NCI-H146 treated with DMSO at 0.1 percent for 48 hours (cell line): ENCODE measurements at regions not wholly inside any gene's neighbourhood (a gene's known extent, or its start where the extent isn't known, plus 50 kb on each side); places are given as distances from the start of the nearest gene placed in this dataset.
"Not testable (repeated sequence)": the region's sequence is repeated elsewhere in the genome, so short reads cannot be mapped to it uniquely, and the experiment has no call there.

Experiments used
- DNase-seq: peaks from one replicate; lab custom pipeline; 2025; ENCODE audit not compliant: unreplicated experiment; lab: John Stamatoyannopoulos, UW

GRCh38 chr1:99497690-99498089 is 148.2 kb upstream of the PALMD start:
- no peak for DNase-seq

- no peak for DNase-seq
These were observed 145.4 kb upstream of the PALMD start for GRCh38 chr1:99500541-99500940.

GRCh38 chr1:99501871-99502270 is 144.0 kb upstream of the PALMD start:
- no peak for DNase-seq

DNA sequence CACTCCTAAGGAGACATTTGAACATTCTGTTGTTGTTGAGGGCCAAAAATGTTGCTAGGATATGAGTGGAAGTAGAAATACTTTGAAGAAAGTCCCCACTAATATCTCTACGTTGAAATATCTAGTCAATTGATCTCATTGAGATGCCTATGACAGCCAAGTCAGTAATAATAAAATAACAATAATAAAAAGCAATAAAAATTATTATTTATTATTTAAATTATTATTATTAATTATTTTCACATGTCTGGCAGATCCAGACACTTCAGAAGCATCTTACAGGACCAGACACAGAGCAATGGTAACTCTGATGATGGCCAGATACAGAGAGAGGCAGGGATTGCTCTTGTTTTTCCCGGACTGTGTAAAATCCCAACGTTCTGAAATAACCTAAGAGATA is 143.5 kb upstream of the PALMD start:
- no peak for DNase-seq

- DNase-seq, result no peak
These were observed 142.6 kb upstream of the PALMD start for GRCh38 chr1:99503276-99503747.

- DNase-seq, result no peak
These were observed 141.6 kb upstream of the PALMD start for GRCh38 chr1:99504287-99504686.

DNA sequence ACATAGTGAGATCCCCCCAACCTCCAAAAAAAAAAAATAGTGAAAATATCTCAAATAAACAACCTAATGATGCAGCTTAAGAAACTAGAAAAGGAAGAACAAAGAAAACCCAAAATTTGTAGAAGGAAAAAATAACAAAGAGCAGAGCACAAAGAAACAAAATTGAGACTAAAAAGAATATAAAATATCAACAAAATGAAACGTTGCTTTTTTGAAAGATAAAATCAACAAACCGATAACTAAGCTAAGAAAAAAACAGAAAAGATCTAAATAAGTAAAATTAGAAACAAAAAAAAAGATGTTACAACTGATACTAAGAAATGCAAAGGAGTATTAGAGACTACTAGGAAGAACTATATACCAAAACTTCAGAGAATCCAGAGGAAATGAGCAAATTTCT is 139.3 kb upstream of the PALMD start:
- no peak for DNase-seq

DNA sequence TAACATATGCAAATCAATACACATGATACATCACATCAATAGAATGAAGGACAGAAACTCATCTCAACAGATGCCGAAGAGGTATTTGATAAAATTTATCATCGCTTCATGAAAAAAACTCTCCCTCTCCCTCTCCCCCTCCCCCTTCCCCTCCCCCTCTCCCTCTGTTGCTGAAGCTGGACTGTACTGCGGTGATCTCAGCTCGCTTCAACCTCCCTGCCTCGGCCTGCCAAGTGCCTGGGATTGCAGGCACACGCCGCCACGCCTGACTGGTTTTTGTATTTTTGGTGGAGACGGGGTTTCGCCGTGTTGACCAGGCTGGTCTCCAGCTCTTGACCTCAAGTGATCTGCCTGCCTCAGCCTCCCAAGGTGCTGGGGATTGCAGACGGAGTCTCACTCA is 138.5 kb upstream of the PALMD start:
- DNase-seq, result not testable (repeated sequence)

- DNase-seq, result no peak
These were observed 137.8 kb upstream of the PALMD start for GRCh38 chr1:99507906-99508732.

- DNase-seq, result not testable (repeated sequence)
These were observed 137.0 kb upstream of the PALMD start for GRCh38 chr1:99508733-99509445.

DNA sequence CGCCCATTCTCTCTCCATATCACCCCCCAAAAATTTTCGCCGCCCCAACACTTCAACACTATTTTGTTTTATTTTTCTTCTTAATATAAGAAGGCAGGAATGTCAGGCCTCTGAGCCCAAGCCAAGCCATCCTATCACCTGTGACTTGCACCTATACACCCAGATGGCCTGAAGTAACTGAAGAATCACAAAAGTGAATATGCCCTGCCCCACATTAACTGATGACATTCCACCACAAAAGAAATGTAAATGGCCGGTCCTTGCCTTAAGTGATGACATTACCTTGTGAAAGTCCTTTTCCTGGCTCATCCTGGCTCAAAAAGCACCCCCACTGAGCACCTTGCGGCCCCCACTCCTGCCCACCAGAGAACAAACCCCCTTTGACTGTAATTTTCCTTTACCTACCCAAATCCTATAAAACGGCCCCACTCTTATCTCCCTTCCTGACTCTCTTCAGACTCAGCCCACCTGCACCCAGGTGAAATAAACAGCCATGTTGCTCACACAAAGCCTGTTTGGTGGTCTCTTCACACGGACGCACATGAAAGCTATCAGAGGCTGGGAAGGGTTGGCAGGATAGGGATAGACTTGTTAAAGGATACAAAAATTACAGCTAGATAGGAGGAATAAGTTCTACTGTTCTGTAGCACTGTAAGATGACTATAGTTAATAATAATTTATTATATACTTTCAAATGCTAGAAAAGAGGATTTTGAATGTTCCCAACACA is 130.9 kb upstream of the PALMD start:
- DNase-seq, result not testable (repeated sequence)

GRCh38 chr1:99516141-99516540 is 129.8 kb upstream of the PALMD start:
- no peak for DNase-seq

- DNase-seq, result no peak
These were observed 125.8 kb upstream of the PALMD start for GRCh38 chr1:99520121-99520520.

DNA sequence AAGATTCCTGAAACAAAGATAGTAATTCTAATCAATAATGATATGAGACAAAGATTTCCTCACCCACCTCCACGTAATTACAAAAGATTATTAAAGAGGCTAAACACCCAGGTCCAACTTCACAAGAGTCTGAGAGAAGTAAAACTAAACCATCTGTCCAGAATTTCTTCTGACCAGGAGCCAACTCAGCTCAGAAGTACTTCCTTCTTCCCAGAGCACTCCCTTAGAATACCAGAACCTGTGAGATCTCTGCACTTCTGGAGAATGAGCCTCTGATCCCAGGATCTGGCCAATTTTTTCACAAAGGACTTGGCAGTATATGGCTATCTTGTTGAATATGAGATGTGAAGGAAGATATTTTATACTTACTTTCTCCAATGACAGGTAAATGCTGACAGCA is 120.6 kb upstream of the PALMD start:
- no peak for DNase-seq

DNA sequence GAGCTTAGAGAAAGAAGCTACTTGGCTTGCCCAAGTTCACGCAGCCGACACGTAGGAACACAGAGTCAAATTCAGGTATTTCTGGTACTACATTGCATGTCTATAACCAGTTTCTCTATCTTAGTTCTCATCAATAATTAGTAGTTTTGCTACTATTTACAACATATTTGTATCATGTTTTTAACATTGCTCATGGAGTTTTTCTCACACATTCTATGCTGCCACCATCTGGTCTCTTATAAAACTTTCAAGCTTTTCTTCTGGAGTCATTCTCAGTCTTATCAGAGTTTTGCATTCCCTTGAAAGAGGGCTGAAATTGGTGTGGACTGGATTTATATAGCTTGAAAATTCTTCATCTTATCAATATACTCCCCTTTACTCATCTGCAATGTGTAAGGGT is 118.8 kb upstream of the PALMD start:
- no peak for DNase-seq

GRCh38 chr1:99527545-99527944 is 118.4 kb upstream of the PALMD start:
- no peak for DNase-seq

DNA sequence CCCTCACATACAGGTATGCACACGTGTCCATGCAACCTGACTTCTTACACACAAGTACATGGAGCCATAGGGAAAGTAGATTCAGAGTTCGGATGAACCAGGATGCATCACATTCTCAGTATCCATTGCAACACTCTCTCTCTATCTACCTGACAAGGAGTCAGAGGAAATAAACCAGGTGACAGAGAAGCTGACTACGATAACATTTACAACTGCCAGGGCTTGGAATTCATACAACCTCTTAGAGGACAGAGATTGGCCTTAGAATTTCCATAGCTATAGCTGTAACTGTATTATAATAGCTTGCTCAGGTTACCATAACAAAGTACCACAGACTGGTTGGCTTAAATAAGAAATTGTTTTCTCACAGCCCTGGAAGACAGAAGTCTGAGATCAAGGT is 116.9 kb upstream of the PALMD start:
- DNase-seq, result no peak

DNA sequence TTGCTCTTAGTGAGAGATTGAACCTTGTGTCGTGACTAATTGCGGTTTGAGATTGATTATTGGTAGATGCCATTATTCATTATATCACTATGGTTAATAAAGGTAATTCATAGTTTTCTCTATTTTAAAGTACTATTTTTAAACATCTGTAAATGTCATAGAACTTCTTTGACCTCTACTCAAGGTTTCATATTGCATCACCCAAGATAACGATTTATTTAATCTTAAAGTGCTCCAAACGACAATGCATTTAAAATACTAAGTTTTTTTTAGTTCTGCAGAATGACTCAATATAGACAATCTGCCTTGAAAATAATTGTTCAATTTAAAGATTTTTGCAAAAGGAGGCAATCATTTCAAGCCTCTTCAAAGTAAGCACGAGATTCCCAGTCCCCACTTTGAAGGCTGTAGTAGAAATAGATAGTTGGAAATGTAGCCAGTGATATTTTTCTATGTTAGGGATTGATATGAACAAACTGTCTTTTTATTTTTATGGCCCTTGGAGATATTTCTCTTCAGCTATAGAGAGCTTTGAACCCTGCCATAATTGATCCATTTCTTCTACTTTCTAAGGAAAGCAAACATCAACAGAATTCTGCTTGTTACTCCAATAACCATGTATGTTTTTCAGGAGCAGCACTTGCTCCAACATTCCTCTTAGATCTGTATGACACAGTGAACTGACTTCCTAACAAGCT is 114.2 kb upstream of the PALMD start:
- no peak for DNase-seq

DNA sequence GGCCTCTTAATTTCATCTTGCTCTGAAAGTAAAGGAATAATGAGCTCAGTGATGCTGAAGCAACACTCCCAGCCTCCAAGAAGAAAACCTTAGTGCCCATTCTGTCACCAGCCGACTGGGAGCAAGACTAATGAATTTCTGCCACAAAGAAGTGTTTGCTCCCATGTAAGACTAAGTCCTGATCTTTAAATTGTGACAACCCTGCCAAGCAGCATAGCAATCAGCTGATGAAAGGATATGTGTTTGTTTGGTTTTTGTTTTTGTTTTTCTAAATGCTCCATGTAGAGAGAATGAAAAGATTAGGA is 113.7 kb upstream of the PALMD start:
- no peak for DNase-seq

DNA sequence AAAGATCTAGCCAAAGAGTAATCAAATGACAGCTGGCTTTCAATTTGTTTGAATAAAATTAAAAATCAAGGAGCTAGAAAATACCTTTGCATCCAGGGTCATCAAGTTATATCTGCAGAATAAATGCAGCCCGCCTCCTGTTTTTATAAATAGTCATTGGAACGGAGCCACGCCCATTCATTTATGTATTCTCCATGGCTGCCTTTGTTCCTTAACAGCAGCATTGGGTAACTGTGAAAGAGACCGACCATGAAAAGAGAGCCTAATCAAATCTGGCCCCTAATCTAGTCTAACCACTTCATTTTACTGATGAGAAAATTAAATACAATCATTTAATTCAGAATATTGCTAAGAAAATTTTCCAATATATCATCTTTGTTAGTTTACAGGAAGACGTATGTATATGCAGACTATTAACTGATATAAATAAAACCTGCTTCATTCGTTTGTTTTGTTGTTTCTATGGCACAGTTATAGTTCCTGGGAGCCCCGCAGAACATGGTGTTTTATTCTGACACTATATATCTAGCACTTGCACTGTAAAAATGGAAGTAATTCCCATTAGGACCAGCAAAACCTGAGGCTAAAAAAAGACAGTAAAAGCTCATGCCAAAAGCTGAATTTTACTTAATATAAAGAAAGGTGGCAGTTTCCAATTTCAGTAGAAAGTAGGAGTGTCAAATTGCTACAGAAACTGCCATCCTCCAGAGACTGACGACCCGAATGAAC is 111.8 kb upstream of the PALMD start:
- no peak for DNase-seq

DNA sequence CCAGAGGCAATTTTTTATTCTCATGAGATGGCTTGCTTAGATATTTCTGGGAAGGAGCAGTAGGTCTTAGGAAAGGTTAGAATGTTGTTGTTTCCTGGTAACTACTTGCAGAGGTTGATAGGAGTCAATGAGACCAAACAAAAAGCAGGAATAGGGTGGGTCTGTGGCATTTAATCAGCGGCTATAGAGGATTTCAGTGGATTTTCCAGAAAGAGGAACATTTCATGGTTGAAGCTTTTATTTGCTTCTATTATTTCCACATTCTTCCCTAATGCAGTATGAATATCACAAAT is 111.3 kb upstream of the PALMD start:
- no peak for DNase-seq
